D721Med (cell line): ENCODE measurements at regions not wholly inside any gene's neighbourhood (a gene's known extent, or its start where the extent isn't known, plus 50 kb on each side); places are given as distances from the start of the nearest gene placed in this dataset.

Experiments
- DNase-seq: peaks from one replicate; pipeline ENCODE4 v3.0.0; 2011; ENCODE audit warnings: low spot score; ENCODE audit not compliant: insufficient read length
- FAIRE-seq: peaks from 2 replicates; lab custom pipeline; 2011; peaks lifted over from hg19 to GRCh38; lab: Jason Lieb, UNC
- CTCF ChIP-seq: IDR thresholded peaks from 2 replicates; pipeline ENCODE4 v1.5.1; 2012; ENCODE audit warnings: mild to moderate bottlenecking, control low read depth; ENCODE audit not compliant: insufficient read depth; ENCODE audit errors: missing control alignments

GRCh38 chr5:125399885-125400284 is 653.4 kb upstream of the ZNF608 start:
- FAIRE-seq = peak; percentile 29

GRCh38 chr5:125401724-125402622 is 655.5 kb upstream of the ZNF608 start:
- FAIRE-seq = peak; percentile 16
- no peak for TF ChIP-seq CTCF
- DNase-seq = no peak

More at GRCh38 chr5:125399885-125400284, 653.4 kb upstream of the ZNF608 start:
- no peak for DNase-seq
- TF ChIP-seq CTCF = no peak

GRCh38 chr5:125402787-125403186 is 656.3 kb upstream of the ZNF608 start:
- no peak for DNase-seq
- no peak for FAIRE-seq
- no peak for TF ChIP-seq CTCF

- no peak for FAIRE-seq
- no peak for TF ChIP-seq CTCF
- DNase-seq = no peak
Observed at GRCh38 chr5:125404056-125404455, 657.6 kb upstream of the ZNF608 start.

GRCh38 chr5:125408448-125409233 is 662.2 kb upstream of the ZNF608 start:
- no peak for TF ChIP-seq CTCF
- DNase-seq (no peak), FAIRE-seq (no peak)

GRCh38 chr5:125409234-125409860 is 662.9 kb upstream of the ZNF608 start:
- DNase-seq (no peak), FAIRE-seq (no peak)
- TF ChIP-seq CTCF = no peak
